Glutamatergic neuron (in vitro differentiated cells): ENCODE measurements at regions not wholly inside any gene's neighbourhood (a gene's known extent, or its start where the extent isn't known, plus 50 kb on each side); places are given as distances from the start of the nearest gene placed in this dataset.

Experiments used
- DNase-seq: peaks from one replicate; pipeline ENCODE4 v3.0.0; 2022
- H3K27ac Mint-ChIP-seq: one replicate; pipeline ENCODE4 v1.8.0; 2020; ENCODE audit warnings: mild to moderate bottlenecking, mixed read lengths, inconsistent platforms; ENCODE audit not compliant: unreplicated experiment
- H3K27me3 Mint-ChIP-seq: one replicate; pipeline ENCODE4 v1.8.0; 2020; ENCODE audit warnings: mild to moderate bottlenecking, moderate library complexity, mixed read lengths, inconsistent platforms; ENCODE audit not compliant: unreplicated experiment
- H3K36me3 Mint-ChIP-seq: one replicate; pipeline ENCODE4 v1.8.0; 2020; ENCODE audit warnings: mild to moderate bottlenecking, mixed read lengths, inconsistent platforms; ENCODE audit not compliant: unreplicated experiment
- H3K4me1 Mint-ChIP-seq: one replicate; pipeline ENCODE4 v1.8.0; 2020; ENCODE audit warnings: mild to moderate bottlenecking, low read depth, mixed read lengths, inconsistent platforms; ENCODE audit not compliant: unreplicated experiment
- H3K4me3 Mint-ChIP-seq: one replicate; pipeline ENCODE4 v1.8.0; 2020; ENCODE audit warnings: mild to moderate bottlenecking, mixed read lengths, inconsistent platforms; ENCODE audit not compliant: unreplicated experiment
- H3K9me3 Mint-ChIP-seq: one replicate; pipeline ENCODE4 v1.8.0; 2020; ENCODE audit warnings: mild to moderate bottlenecking, moderate library complexity, mixed read lengths, inconsistent platforms; ENCODE audit not compliant: unreplicated experiment
- TF ChIP-seq, protein P1 (sequence below): fragments of 200-600 bp; sonication (generic); IDR thresholded peaks from one replicate; pipeline ENCODE4 v1.5.0; 2021; ENCODE audit not compliant: partially characterized antibody, unreplicated experiment

GRCh38 chr11:130726234-130727037 lies 189.8 kb downstream of the SNX19 start:
- no peak for DNase-seq

DNA sequence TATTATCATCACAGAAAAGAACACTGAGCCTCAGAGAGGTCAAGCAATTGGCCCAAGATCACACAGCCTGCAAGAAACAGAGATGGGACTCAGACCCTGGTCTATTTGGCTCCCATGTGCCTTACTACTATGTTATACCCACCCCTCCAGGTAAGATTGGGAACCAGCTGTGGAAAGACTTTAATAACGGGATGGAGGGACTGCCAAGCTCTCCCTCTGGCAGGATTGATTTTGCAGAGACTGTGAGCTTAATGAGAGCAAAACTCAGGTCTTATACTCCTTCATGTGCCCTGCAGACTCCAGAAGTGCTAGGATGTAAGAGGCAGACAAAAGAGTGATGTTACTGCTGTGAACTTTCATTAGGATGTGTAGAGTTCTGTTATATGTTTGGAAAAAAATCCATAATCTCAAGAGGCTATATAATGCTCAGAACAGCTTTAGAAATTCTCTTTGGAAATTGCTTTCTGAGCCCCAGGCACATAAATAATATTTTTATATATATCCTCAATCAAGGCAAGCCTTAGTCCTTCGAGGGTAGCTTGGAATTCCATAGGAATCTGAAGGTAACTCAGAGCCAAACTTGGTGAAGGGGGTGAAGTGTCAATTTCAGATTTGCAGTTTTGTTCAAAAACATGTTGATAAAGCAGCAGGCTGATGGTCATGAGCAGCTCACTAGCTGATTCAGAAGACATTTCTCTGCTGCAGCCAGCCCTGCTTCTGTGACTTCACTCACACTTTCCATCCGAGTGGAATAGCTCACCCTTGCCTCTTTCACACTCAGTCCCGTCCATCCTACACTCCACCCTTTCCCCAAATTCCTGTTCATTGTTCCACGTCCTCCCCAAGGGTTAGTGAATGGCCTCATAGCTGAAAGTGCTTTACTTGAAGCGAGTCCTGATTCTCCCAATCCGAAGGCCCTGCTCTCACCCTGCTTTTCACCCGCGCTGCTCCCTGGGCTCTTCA lies 188.8 kb downstream of the SNX19 start:
- H3K36me3 Mint-ChIP-seq, result peaks cover 12% of the 10 kb centered on the region
- DNase-seq, result no peak
- H3K9me3 Mint-ChIP-seq, result peaks cover 4% of the 10 kb centered on the region
- no peaks in the 10 kb centered on the region for H3K27me3 Mint-ChIP-seq
- no peak overlapping the region for H3K4me3 Mint-ChIP-seq
- H3K27ac Mint-ChIP-seq, result no peak overlapping the region
- TF ChIP-seq, protein P1, sequence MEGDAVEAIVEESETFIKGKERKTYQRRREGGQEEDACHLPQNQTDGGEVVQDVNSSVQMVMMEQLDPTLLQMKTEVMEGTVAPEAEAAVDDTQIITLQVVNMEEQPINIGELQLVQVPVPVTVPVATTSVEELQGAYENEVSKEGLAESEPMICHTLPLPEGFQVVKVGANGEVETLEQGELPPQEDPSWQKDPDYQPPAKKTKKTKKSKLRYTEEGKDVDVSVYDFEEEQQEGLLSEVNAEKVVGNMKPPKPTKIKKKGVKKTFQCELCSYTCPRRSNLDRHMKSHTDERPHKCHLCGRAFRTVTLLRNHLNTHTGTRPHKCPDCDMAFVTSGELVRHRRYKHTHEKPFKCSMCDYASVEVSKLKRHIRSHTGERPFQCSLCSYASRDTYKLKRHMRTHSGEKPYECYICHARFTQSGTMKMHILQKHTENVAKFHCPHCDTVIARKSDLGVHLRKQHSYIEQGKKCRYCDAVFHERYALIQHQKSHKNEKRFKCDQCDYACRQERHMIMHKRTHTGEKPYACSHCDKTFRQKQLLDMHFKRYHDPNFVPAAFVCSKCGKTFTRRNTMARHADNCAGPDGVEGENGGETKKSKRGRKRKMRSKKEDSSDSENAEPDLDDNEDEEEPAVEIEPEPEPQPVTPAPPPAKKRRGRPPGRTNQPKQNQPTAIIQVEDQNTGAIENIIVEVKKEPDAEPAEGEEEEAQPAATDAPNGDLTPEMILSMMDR, result no peak
- H3K4me1 Mint-ChIP-seq, result no peaks in the 10 kb centered on the region

More at GRCh38 chr11:130726234-130727037, 189.8 kb downstream of the SNX19 start:
- Mint-ChIP-seq H3K9me3 (peaks cover 4% of the 10 kb centered on the region), H3K4me3 (no peak overlapping the region), H3K36me3 (peaks cover 10% of the 10 kb centered on the region), H3K27me3 (no peaks in the 10 kb centered on the region), H3K27ac (no peak overlapping the region), H3K4me1 (no peaks in the 10 kb centered on the region)
- TF ChIP-seq, protein P1, result no peak

DNA sequence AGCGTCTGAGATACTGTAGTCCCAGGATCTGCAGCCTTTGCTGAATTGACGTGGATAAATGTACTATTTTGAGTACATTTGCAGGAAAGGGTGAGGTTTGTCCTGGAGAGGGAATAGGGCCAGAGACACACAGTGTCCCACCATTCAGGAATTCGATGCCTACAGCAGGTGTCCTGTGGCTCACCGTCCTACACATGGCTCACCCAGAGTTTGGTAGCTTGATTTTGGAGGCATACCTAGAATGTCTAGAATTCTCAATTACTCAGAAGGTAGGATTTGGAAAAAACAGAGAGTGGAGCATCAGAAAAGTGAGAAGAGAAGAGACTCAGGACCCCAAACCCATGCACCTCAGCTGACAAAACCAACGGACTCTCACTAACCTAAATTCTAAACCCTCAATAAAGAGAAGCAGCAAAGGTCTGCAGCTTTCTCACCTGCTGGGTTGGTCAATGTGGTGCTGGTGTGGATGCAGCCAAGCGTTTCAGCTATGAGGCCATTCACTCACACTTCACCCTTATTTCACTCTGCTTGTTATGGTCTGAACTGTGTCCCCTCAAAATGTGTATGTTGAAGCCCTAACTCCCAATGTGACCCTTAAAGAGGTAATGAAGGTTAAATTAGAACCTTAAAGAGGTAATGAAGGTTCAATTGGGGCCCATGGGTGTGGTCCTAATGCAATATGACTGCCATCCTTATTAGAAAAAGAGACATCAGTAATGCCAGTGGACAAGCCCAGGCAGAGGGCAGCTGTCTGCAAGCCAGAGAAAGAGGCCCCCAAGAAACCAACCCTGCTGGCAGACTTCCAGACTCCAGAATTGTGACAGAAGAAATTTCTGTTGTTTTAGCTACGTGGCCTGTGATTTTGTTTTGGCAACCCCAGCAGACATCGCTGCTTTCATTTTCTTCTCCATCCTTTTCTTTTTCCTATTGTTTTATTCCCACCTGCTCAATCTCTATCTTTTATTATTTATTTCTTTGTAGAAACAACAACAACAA lies 187.8 kb downstream of the SNX19 start:
- DNase-seq, result no peak
- H3K27ac Mint-ChIP-seq, result no peak overlapping the region
- H3K4me1 Mint-ChIP-seq, result no peaks in the 10 kb centered on the region
- H3K4me3 Mint-ChIP-seq, result no peak overlapping the region
- H3K36me3 Mint-ChIP-seq, result peaks cover 12% of the 10 kb centered on the region
- no peaks in the 10 kb centered on the region for H3K27me3 Mint-ChIP-seq
- TF ChIP-seq, protein P1, result no peak
- peaks cover 4% of the 10 kb centered on the region for H3K9me3 Mint-ChIP-seq

GRCh38 chr11:130729193-130729592 lies 187.1 kb downstream of the SNX19 start:
- Mint-ChIP-seq H3K9me3 (peaks cover 5% of the 10 kb centered on the region), H3K4me3 (no peak overlapping the region), H3K27ac (no peak overlapping the region), H3K36me3 (peaks cover 12% of the 10 kb centered on the region), H3K4me1 (no peaks in the 10 kb centered on the region), H3K27me3 (no peaks in the 10 kb centered on the region)
- no peak for DNase-seq
- TF ChIP-seq, protein P1, result no peak
